Immature natural killer cell (primary cell): ENCODE measurements at regions not wholly inside any gene's neighbourhood (a gene's known extent, or its start where the extent isn't known, plus 50 kb on each side); places are given as distances from the start of the nearest gene placed in this dataset.

Experiments used
- DNase-seq, 3 donors: peaks; one replicate each; pipeline ENCODE4 v3.0.0; 2022; ENCODE audit warnings: mixed read lengths in 1 of 3
- H3K27ac Mint-ChIP-seq, 6 donors: one replicate each; pipeline ENCODE4 v1.8.0; 2020; ENCODE audit warnings: mixed read lengths in 6 of 6, mild to moderate bottlenecking in 5 of 6, inconsistent platforms in 4 of 6, moderate library complexity in 3 of 6
- H3K27me3 Mint-ChIP-seq, 3 donors: one replicate each; pipeline ENCODE4 v1.8.0; 2020 to 2021; ENCODE audit warnings: low read depth in 3 of 3, mild to moderate bottlenecking in 3 of 3, mixed read lengths in 3 of 3, moderate library complexity in 3 of 3, inconsistent platforms in 1 of 3
- H3K36me3 Mint-ChIP-seq, 3 donors: one replicate each; pipeline ENCODE4 v1.8.0; 2020; ENCODE audit warnings: mixed read lengths in 3 of 3, inconsistent platforms in 2 of 3, mild to moderate bottlenecking in 2 of 3
- H3K4me1 Mint-ChIP-seq, 2 donors: one replicate each; pipeline ENCODE4 v1.8.0; 2020; ENCODE audit warnings: inconsistent platforms in 2 of 2, mild to moderate bottlenecking in 2 of 2, mixed read lengths in 2 of 2, moderate library complexity in 1 of 2
- H3K4me3 Mint-ChIP-seq, 5 donors: one replicate each; pipeline ENCODE4 v1.8.0; 2020; ENCODE audit warnings: mild to moderate bottlenecking in 5 of 5, mixed read lengths in 5 of 5, inconsistent platforms in 3 of 5, moderate library complexity in 3 of 5
- H3K9me3 Mint-ChIP-seq, 6 donors: one replicate each; pipeline ENCODE4 v1.8.0; 2020; ENCODE audit warnings: mild to moderate bottlenecking in 6 of 6, mixed read lengths in 6 of 6, inconsistent platforms in 4 of 6, moderate library complexity in 3 of 6

DNA sequence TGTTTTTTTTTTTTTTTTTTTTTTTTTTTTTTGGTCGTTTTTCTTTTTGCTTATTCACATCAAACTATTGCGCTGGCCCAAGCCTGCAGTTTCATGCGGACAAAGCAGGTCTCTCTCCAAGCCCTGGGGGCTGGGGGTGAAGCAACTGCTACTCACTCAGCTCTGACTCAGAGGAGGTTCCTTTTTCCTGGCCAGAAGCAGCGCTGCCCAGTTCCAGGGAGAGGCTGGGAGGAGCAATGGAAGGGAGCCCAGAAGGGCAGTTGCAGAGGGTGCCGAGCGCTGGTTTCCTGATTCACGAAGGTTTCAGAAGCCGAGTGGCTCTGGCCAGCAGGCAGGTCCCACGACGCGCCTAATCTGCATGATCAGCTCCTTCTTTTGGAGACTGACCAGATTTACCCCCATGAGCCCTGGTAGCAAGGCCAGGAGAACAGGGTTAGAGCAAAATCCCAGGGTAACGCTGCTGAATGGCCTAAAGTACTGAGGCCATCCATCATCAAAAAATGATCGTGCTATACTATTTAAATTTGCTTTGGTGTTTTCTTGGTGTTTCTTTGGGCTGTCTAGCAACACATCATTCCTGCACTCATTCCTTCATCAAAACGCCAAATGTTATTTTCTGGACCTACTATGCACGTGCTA, 144.7 kb upstream of the SOX9 start:
- no peaks in the 10 kb centered on the region for H3K36me3 Mint-ChIP-seq
- H3K4me3 Mint-ChIP-seq, result no peak overlapping the region
- no peak overlapping the region for H3K27ac Mint-ChIP-seq
- no peaks in the 10 kb centered on the region for H3K4me1 Mint-ChIP-seq
- H3K9me3 Mint-ChIP-seq, result peaks cover 0 to 14% (median 3%) of the 10 kb centered on the region in 6 donors
- peaks cover 0 to 2% (median 0%) of the 10 kb centered on the region in 3 donors for H3K27me3 Mint-ChIP-seq
- DNase-seq, result no peak

DNA sequence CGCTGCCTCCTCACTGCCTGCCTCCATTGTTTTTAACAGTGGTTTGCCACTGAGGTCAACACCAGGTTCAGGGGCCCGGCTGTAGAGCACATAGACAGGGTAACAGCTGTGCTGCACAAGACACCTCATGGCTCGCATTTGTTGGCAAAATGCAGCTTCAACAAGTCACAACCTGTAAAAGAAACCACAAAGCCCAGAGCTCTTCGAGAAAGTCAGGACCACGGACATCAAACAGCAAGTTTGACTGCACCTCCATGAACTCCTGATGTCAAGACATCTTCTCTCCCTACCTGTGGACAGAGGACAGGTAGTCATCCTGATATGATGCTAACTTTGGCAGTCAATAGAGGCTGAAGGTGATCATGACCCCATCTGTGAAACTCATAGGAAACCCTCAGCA, 142.4 kb upstream of the SOX9 start:
- Mint-ChIP-seq H3K36me3 (no peaks in the 10 kb centered on the region), H3K27me3 (peaks cover 0 to 2% (median 2%) of the 10 kb centered on the region in 3 donors), H3K4me1 (no peaks in the 10 kb centered on the region), H3K9me3 (peaks cover 4 to 18% (median 8%) of the 10 kb centered on the region in 6 donors), H3K4me3 (no peak overlapping the region), H3K27ac (no peak overlapping the region)
- no peak for DNase-seq

DNA sequence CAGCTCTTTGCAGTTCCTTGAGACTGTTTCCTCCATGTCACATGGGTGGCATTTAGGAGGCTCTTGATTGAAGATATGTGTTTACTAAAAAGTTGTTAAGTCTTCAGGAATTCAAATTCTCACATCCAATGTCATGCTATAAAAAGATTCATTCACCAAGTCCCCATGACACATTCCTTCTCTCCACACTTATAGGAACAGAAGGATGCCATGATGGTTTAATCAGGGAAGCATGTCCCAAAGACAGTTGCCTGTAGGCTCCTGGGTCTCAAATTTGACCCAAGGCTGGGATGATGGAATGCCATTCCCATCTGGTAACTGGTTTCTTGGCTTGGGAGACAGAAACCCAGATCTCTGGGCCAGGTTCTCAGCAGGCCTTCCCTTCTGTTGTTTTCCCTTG, 140.6 kb upstream of the SOX9 start:
- Mint-ChIP-seq H3K27me3 (peaks cover 0 to 2% (median 2%) of the 10 kb centered on the region in 3 donors), H3K4me1 (no peaks in the 10 kb centered on the region), H3K36me3 (no peaks in the 10 kb centered on the region), H3K4me3 (no peak overlapping the region), H3K9me3 (peaks cover 4 to 11% (median 9%) of the 10 kb centered on the region in 6 donors), H3K27ac (no peak overlapping the region)
- DNase-seq, result no peak

DNA sequence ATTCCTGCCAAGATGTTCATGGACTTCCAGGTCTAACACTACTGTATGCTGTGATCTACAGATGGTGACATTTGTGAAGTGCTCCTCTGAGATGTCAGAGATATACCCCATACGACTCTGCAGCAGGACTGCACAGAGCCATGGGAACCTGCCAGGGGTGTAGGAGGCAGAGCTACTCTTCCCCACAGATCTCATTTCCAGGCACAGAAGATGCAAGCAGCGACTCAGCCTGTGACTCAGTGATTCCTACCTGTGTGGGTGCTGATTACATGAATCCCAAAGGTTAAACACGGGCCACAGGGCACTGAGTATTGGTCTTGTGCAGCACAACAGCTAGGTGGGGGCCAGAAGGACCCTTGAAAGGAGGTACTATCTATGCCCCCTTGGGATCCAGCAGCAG, 137.0 kb upstream of the SOX9 start:
- DNase-seq, result no peak
- no peaks in the 10 kb centered on the region for H3K36me3 Mint-ChIP-seq
- H3K27ac Mint-ChIP-seq, result no peak overlapping the region
- no peaks in the 10 kb centered on the region for H3K4me1 Mint-ChIP-seq
- no peak overlapping the region for H3K4me3 Mint-ChIP-seq
- H3K27me3 Mint-ChIP-seq, result peaks cover 0 to 2% (median 0%) of the 10 kb centered on the region in 3 donors
- peaks cover 4 to 10% (median 7%) of the 10 kb centered on the region in 6 donors for H3K9me3 Mint-ChIP-seq

DNA sequence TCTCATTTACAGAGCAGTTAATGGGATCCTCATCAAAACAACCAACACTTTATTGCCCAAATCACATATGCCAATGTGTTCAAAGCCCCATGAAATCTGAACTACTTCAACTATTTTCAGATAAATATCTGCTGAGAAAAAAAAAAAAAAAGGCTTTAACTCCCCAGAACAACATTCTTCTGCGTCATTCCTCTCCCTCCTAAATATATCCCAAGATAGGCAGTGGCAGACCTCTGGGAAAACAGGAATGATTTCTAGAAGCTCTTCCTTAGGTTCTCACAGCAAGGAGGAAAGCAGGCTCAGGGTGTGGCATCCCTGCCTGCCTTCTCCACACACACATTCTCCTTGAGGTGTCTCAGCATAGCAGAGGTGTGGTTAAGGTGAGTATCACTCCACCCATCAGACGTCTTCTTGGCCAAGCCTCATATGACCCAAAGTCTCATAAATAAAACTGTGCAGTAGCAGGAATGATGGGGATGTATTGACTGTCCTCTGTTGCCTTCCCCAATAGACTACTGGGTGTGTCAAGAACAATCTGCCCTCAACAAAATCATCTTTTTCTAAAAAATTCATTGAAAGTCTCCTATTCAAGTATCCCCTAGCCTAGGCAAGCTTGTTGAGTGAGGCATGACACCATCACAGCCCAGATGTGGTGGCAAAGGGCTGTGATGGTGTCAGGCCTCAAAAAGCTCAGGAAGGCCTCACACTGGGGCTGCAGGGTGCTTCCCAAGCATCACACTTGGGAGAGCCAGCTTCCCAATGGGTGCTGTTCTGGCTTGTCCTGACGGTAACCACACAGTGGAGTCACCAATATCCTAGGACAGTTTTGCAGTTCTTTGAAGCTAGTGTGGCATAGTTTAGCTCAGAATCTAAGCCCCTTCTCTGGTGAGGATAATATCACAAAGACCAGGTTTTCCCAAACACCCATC, 135.4 kb upstream of the SOX9 start:
- Mint-ChIP-seq H3K4me1 (no peaks in the 10 kb centered on the region), H3K27me3 (peaks cover 0 to 4% (median 0%) of the 10 kb centered on the region in 3 donors), H3K27ac (no peak overlapping the region), H3K4me3 (no peak overlapping the region), H3K9me3 (peaks cover 1 to 11% (median 9%) of the 10 kb centered on the region in 6 donors), H3K36me3 (no peaks in the 10 kb centered on the region)
- DNase-seq, result no peak

DNA sequence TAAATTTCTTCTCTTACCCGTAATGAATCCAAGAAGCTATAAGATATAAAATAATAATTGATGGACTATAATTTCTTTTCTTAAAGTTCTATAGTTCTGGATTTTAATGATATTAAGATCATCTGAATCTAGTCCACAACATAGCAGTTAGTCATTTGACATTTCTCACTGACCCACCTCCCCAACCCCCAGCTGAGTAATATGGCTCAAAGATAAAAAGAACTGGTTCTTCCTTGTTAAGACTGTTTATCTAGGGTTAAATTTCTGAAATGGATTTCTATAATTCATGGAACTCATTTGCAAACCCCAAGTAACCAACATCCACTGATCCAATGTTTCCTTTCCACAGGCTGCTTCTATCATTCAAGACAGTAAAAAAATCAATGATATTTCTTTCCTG, 133.9 kb upstream of the SOX9 start:
- Mint-ChIP-seq H3K27ac (no peak overlapping the region), H3K9me3 (peaks cover under 1 to 12% (median 7%) of the 10 kb centered on the region in 6 donors), H3K36me3 (no peaks in the 10 kb centered on the region), H3K27me3 (peaks cover 0 to 4% (median 0%) of the 10 kb centered on the region in 3 donors), H3K4me3 (no peak overlapping the region), H3K4me1 (no peaks in the 10 kb centered on the region)
- DNase-seq, result no peak

DNA sequence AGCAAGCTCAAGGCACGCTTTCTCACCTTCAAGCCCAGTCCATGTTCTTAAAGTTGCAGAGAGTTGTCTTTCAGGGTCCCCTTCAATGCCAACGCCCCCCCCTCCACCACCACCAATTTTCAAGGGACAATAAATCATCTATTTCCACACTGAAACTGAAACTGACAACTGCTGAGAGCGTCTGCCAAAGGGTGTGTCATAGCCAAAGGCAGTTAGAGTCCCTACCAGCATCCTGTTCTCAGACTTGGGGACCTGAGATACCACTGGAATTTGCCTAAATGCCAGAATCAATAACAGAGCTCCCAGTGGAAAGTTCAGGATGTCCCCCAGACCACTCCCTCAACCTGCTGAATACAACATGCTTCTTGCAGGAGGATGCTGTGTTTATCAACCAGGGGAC, 133.2 kb upstream of the SOX9 start:
- Mint-ChIP-seq H3K9me3 (peaks cover 0 to 10% (median 5%) of the 10 kb centered on the region in 6 donors), H3K4me3 (no peak overlapping the region), H3K36me3 (no peaks in the 10 kb centered on the region), H3K27ac (no peak overlapping the region), H3K27me3 (peaks cover 0 to 4% (median 0%) of the 10 kb centered on the region in 3 donors), H3K4me1 (no peaks in the 10 kb centered on the region)
- DNase-seq, result no peak

DNA sequence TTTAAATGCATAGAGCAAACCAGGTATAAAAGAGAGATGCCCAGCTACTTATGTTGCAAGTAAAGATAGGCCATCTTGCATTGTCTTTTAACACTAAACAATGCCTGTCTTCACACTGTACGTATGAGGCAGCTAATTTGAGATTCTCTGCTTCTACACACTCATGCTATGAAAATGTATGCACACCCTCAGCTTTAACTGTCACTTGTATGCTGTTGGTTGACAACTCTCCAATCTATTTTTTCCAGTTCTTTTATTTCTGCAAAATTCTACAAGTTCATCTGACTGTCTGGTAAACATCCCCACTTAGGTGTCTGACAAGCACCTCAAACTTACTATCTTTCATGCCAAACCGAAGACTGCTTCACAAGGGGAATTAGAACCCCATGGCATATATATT, 131.7 kb upstream of the SOX9 start:
- Mint-ChIP-seq H3K36me3 (no peaks in the 10 kb centered on the region), H3K4me3 (no peak overlapping the region), H3K27me3 (peaks cover 0 to 2% (median 0%) of the 10 kb centered on the region in 3 donors), H3K4me1 (no peaks in the 10 kb centered on the region), H3K9me3 (peaks cover 0 to 6% (median 3%) of the 10 kb centered on the region in 6 donors), H3K27ac (no peak overlapping the region)
- no peak for DNase-seq

DNA sequence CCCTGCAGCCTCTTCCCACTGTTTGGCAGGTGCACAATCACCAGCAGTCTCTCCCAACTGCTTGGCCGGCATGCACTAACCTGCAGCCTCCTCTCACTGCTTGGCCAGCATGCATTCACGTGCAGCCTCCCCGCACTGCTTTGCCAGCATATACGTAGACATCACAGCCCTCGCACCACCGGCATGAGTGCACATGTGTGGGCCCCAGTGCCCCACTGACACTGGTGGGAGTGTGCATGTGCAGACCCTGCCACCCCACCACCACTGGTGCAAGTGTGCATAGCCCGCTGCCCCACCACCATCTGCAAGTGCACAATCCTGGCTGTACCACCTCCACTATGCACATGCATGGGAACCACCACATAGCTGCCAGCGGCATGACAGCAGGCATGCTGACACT, 127.5 kb upstream of the SOX9 start:
- H3K4me3 Mint-ChIP-seq, result no peak overlapping the region
- H3K27me3 Mint-ChIP-seq, result peaks cover 0 to 2% (median 0%) of the 10 kb centered on the region in 3 donors
- DNase-seq, result no peak
- no peak overlapping the region for H3K27ac Mint-ChIP-seq
- no peaks in the 10 kb centered on the region for H3K4me1 Mint-ChIP-seq
- peaks cover 0 to 6% (median 3%) of the 10 kb centered on the region in 6 donors for H3K9me3 Mint-ChIP-seq
- H3K36me3 Mint-ChIP-seq, result no peaks in the 10 kb centered on the region

DNA sequence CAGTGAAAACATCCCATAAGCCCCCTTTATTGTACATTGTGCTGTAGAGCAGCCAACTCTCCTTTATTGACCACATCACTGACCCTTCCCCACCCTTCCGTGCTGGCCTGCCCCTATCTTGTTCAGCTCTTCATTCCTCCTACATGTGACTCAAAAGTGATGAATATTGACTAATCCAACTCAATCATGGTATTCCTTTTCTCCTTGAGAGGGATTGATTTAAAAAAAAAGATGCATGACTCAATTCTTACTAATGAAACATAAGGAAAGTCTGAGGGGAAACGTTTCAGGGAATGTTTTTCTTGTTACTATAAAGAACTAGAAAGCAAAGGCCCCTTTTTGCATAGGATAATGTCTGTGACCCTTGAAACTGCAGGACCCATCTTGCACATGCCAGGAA, 125.2 kb upstream of the SOX9 start:
- no peak overlapping the region for H3K27ac Mint-ChIP-seq
- H3K27me3 Mint-ChIP-seq, result no peaks in the 10 kb centered on the region
- no peaks in the 10 kb centered on the region for H3K4me1 Mint-ChIP-seq
- no peak overlapping the region for H3K4me3 Mint-ChIP-seq
- no peaks in the 10 kb centered on the region for H3K36me3 Mint-ChIP-seq
- DNase-seq, result no peak
- H3K9me3 Mint-ChIP-seq, result peaks cover 0 to 5% (median 3%) of the 10 kb centered on the region in 6 donors

DNA sequence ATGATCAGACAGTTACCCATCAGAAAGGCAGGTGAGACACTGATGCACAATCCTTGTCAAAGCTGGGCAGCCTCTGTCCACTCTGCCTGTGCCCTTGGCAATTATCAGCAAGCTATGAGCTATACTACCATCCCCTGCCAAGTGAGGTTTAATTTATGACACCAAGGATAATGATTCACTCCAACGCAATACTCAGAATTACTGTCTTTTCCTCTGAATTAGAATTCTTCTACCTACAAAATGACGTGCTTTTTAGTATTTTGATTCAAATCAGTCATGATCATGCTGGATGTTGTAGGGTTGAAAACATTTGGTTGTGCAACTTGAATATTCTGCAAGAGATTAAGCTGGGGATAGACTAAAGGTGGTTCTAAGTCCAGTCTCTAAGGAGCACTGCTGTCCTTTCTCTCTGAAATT, 116.8 kb upstream of the SOX9 start:
- no peak overlapping the region for H3K4me3 Mint-ChIP-seq
- H3K27ac Mint-ChIP-seq, result no peak overlapping the region
- no peaks in the 10 kb centered on the region for H3K36me3 Mint-ChIP-seq
- H3K9me3 Mint-ChIP-seq, result peaks cover 0 to 5% (median 1%) of the 10 kb centered on the region in 6 donors
- H3K4me1 Mint-ChIP-seq, result no peaks in the 10 kb centered on the region
- H3K27me3 Mint-ChIP-seq, result peaks cover 2 to 3% (median 2%) of the 10 kb centered on the region in 3 donors
- DNase-seq, result no peak

DNA sequence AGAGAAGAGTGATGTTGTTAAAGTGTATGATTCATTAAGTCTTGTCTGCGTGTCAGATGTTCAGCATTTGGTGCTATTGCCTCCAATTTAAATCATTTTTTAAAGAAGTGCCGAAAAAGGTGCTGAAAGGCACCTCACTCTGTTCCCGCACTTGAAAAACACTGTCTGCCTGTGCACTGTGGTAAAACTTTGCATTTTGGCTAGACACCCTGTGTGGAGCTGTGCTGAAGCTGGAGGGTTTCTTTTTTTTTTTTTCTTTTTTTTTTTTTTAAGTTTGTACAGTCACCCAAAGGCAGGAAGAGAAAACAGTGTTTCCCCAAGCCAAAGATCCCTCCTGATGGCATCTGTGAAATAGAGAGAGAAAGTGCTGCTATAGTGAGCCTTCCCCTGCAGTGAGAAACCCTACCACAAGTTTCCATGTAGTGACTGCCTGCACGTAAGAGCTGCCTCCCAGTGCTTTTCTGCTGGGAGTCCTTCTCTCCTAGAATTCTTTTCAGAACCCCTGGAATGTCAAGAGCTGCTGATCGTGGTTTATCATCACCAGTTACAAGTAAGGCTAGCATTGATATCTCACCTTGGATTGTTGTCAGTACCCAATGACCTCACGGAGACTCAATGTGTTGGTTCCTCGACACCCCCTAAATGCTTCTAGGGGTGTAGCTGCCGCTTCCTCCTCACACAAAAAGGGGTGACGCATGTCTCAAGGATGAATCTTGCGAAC, 116.0 kb upstream of the SOX9 start:
- Mint-ChIP-seq H3K36me3 (no peaks in the 10 kb centered on the region), H3K4me3 (no peak overlapping the region), H3K27me3 (peaks cover 2 to 3% (median 2%) of the 10 kb centered on the region in 3 donors), H3K9me3 (peaks cover 0 to 5% (median 1%) of the 10 kb centered on the region in 6 donors), H3K27ac (no peak overlapping the region), H3K4me1 (no peaks in the 10 kb centered on the region)
- no peak for DNase-seq

DNA sequence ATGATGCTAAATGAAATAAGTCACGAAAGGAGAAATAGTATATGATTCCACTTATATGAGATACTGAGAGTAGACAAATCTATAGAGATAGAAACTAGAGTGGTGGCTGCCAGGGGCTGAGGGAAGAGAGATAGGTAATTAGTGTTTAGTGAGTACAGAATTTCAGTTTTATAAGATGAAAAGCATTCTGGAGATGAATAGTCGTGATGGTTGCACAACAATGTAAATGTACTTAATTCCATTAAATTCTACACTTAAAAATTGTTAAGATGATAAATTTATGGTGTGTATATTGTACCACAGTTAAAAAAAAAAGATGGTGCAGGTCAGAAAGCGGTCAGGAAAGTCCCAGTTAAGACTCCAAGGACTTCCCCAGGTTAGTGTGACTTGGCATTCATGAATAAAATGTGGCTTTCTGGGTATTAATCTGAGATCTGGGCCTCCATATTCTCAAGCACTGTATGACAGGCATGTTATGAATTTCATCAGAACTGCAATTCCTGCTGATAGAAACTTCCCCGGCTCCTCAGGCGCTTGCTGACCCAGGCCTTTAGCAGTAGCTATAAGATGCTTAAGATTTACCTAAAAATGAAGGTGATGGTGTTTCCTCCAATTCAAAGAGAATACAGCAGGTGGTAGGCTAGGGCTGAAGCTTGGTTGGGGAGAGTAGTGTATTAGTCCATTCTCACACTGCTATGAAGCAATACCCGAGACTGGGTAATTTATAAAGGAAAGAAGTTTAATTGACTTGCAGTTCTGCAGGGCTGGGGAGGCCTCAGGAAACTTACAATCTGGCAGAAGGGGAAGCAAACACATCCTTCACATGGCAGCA, 115.3 kb upstream of the SOX9 start:
- DNase-seq, result no peak
- H3K4me1 Mint-ChIP-seq, result no peaks in the 10 kb centered on the region
- peaks cover 0 to 5% (median 0%) of the 10 kb centered on the region in 6 donors for H3K9me3 Mint-ChIP-seq
- no peaks in the 10 kb centered on the region for H3K36me3 Mint-ChIP-seq
- peaks cover 2 to 3% (median 2%) of the 10 kb centered on the region in 3 donors for H3K27me3 Mint-ChIP-seq
- H3K27ac Mint-ChIP-seq, result no peak overlapping the region
- H3K4me3 Mint-ChIP-seq, result no peak overlapping the region
